Right lobe of liver (tissue), 6 donors: ENCODE measurements at regions not wholly inside any gene's neighbourhood (a gene's known extent, or its start where the extent isn't known, plus 50 kb on each side); places are given as distances from the start of the nearest gene placed in this dataset.

Experiments used
- ATAC-seq, 4 donors: fragments of 200-7000 bp; cut with Tn5 transposase; one replicate each; pipeline ENCODE4 v1.9.1; 2020; ENCODE audit warnings: mild to moderate bottlenecking in 4 of 4, moderate library complexity in 4 of 4
- DNase-seq, 3 donors: peaks; one replicate each; pipeline ENCODE4 v3.0.0-alpha.2; 2020
- H3K27ac ChIP-seq, 3 donors: fragments of 200-600 bp; one replicate each; pipeline ENCODE4 v1.8.0; 2022
- H3K27me3 ChIP-seq, 2 donors: fragments of 200-600 bp; one replicate each; pipeline ENCODE4 v1.8.0; 2022
- H3K36me3 ChIP-seq, 4 donors: fragments of 200-600 bp; sonication (generic) in 1 of 4; one replicate each; pipeline versions ENCODE4 v1.5.1 to v1.8.0; 2017 to 2022; ENCODE audit warnings: control low read depth in 1 of 4
- H3K4me1 ChIP-seq, 4 donors: fragments of 200-600 bp; sonication (generic) in 1 of 4; one replicate each; pipeline versions ENCODE4 v1.5.1 to v1.8.0; 2017 to 2022; ENCODE audit warnings: control low read depth in 1 of 4
- H3K4me3 ChIP-seq, 3 donors: fragments of 200-600 bp; one replicate each; pipeline ENCODE4 v1.8.0; 2022
- H3K9me3 ChIP-seq, 4 donors: fragments of 200-600 bp; sonication (generic) in 1 of 4; one replicate each; pipeline versions ENCODE4 v1.5.1 to v1.8.0; 2017 to 2022; ENCODE audit warnings: control low read depth in 1 of 4
- CTCF ChIP-seq, 4 donors: fragments of 200-600 bp in 3 of 4; fragments of 450-650 bp in 1 of 4; IDR thresholded peaks; one replicate each; pipeline versions ENCODE4 v1.5.1 to v1.8.0; 2016 to 2022; ENCODE audit warnings: antibody characterized with exemption in 4 of 4, mild to moderate bottlenecking in 2 of 4
- POLR2A ChIP-seq: fragments of 450-650 bp; IDR thresholded peaks from one replicate; pipeline ENCODE4 v1.6.1; 2017; ENCODE audit warnings: antibody characterized with exemption, mild to moderate bottlenecking
- WGBS: methylation state at CpG from one replicate; pipeline ENCODE4 v1.1.6; 2018; ENCODE audit warnings: low coverage, low lambda C conversion rate; ENCODE audit not compliant: insufficient coverage; ENCODE audit errors: missing lambda C conversion rate; 5-methylcytosine and 5-hydroxymethylcytosine counted together
- intact Hi-C, 2 donors: fragments of 100-400 bp; cut with DNase I; formaldehyde crosslinking; loops; one replicate each; pipeline versions ENCODE4 v1.11.2 to v1.14.1; 2022
- donor health status: DM: no; HTN: yes; CAD: no.
- donor health status: DM: no; HTN: no; CAD: no.
- donor health status: DM: no; HTN: no; CAD: no.
- donor health status: DM: no; HTN: yes; CAD: no.
- donor health status: DM: no; HTN: yes; CAD: no.

GRCh38 chr12:107442326-107442987 lies 243.1 kb upstream of the PWP1 start:
- no peak for TF ChIP-seq POLR2A
- no peak for TF ChIP-seq CTCF (IDR thresholded peaks at IDR 0.05)
- ATAC-seq = no peak
- intact Hi-C loops = no loop called here
- no peaks in the 10 kb centered on the region for H3K36me3 ChIP-seq
- H3K27ac ChIP-seq = peak overlapping the region in 2 of 3 donors; percentile 2 to 7
- no peaks in the 10 kb centered on the region for H3K9me3 ChIP-seq
- H3K4me3 ChIP-seq = peak overlapping the region; percentile 14 to 31 (median 28)
- no peak for DNase-seq
- no peaks in the 10 kb centered on the region for H3K27me3 ChIP-seq
- WGBS = 43% methylated on average over 6 of the region's 7 CpGs
- H3K4me1 ChIP-seq = no peaks in the 10 kb centered on the region

GRCh38 chr12:107443320-107444090 lies 242.1 kb upstream of the PWP1 start:
- Histone ChIP-seq H3K27ac (no peak overlapping the region), H3K9me3 (no peaks in the 10 kb centered on the region), H3K4me3 (no peak overlapping the region), H3K4me1 (no peaks in the 10 kb centered on the region), H3K36me3 (no peaks in the 10 kb centered on the region), H3K27me3 (no peaks in the 10 kb centered on the region)
- DNase-seq (no peak), ATAC-seq (no peak)
- 93% methylated on average over 8 of the region's 10 CpGs for WGBS
- TF ChIP-seq CTCF (IDR thresholded peaks at IDR 0.05) = no peak
- intact Hi-C loops = no loop called here

- intact Hi-C loops = no loop called here
Observed at GRCh38 chr12:107444771-107445170, 240.8 kb upstream of the PWP1 start.

GRCh38 chr12:107446476-107446875 lies 239.1 kb upstream of the PWP1 start:
- H3K4me3 ChIP-seq = no peak overlapping the region
- H3K9me3 ChIP-seq = no peaks in the 10 kb centered on the region
- H3K36me3 ChIP-seq = no peaks in the 10 kb centered on the region
- TF ChIP-seq POLR2A = no peak
- ATAC-seq = no peak
- H3K27ac ChIP-seq = no peak overlapping the region
- WGBS = no CpG with 5 or more reads among the region's 3 CpGs
- intact Hi-C loops = no loop called here
- no peaks in the 10 kb centered on the region for H3K27me3 ChIP-seq
- no peaks in the 10 kb centered on the region for H3K4me1 ChIP-seq
- no peak for DNase-seq

More at GRCh38 chr12:107444771-107445170, 240.8 kb upstream of the PWP1 start:
- WGBS = 86% methylated on average over 4 of the region's 10 CpGs
- no peak overlapping the region for H3K4me3 ChIP-seq
- DNase-seq (no peak), ATAC-seq (no peak)
- no peaks in the 10 kb centered on the region for H3K27me3 ChIP-seq
- no peaks in the 10 kb centered on the region for H3K36me3 ChIP-seq
- H3K4me1 ChIP-seq = no peaks in the 10 kb centered on the region
- no peaks in the 10 kb centered on the region for H3K9me3 ChIP-seq
- TF ChIP-seq CTCF (IDR thresholded peaks at IDR 0.05) (no peak), POLR2A (no peak)
- no peak overlapping the region for H3K27ac ChIP-seq

- intact Hi-C loops = no loop called here
- Histone ChIP-seq H3K4me1 (no peaks in the 10 kb centered on the region), H3K9me3 (no peaks in the 10 kb centered on the region), H3K27ac (no peak overlapping the region), H3K4me3 (no peak overlapping the region), H3K27me3 (no peaks in the 10 kb centered on the region), H3K36me3 (no peaks in the 10 kb centered on the region)
- DNase-seq (no peak), ATAC-seq (no peak)
- no peak for TF ChIP-seq POLR2A
- TF ChIP-seq CTCF (IDR thresholded peaks at IDR 0.05) = no peak
- 84% methylated on average over 5 of the region's 5 CpGs for WGBS
Observed at GRCh38 chr12:107447336-107447735, 238.3 kb upstream of the PWP1 start.
